K562 (cell line): ENCODE measurements at regions not wholly inside any gene's neighbourhood (a gene's known extent, or its start where the extent isn't known, plus 50 kb on each side); places are given as distances from the start of the nearest gene placed in this dataset.

Source experiments
- ATAC-seq: fragments of 200-7000 bp; cut with Tn5 transposase; 3 replicates; pipeline ENCODE4 v1.9.1; 2020; ENCODE audit warnings: moderate library complexity
- BruUV-seq: library from RNA; stranded (reverse); fragments of 400-500 nt; replicated peaks from 2 replicates; lab custom pipeline; 2021; lab: Mats Ljungman, UMichigan
- CTCF ChIA-PET: fragments of 300-600 bp; formaldehyde crosslinking; extraction: SDS; loops from one replicate; lab custom pipeline; 2021; ENCODE audit warnings: low intra/inter-chr PET ratio; lab: Yijun Ruan, JAX
- POLR2A ChIA-PET: fragments of 300-600, 350-650 bp; sonication (Branson Sonifier 250); formaldehyde crosslinking; extraction: SDS; loops from one replicate; lab custom pipeline; 2021; ENCODE audit warnings: antibody characterized with exemption, inconsistent platforms; lab: Yijun Ruan, JAX
- DNase-seq, 4 experiments: peaks; one replicate each; pipeline versions ENCODE4 v3.0.0 to v3.0.0-alpha.2; 2011 to 2018; ENCODE audit warnings: low spot score in 3 of 4, mixed read lengths in 3 of 4; ENCODE audit errors: extremely low read depth in 1 of 4
- FAIRE-seq: peaks from 2 replicates; lab custom pipeline; 2011; peaks lifted over from hg19 to GRCh38; lab: Jason Lieb, UNC
- H2AFZ ChIP-seq: 2 replicates; pipeline ENCODE4 v1.6.0; 2011; ENCODE audit warnings: low read depth, low read length, control low read depth, inconsistent platforms
- H3K27ac ChIP-seq: fragments of 200-600 bp; 3 replicates; pipeline ENCODE4 v1.8.0; 2011; ENCODE audit warnings: low read depth, mild to moderate bottlenecking, control low read depth, inconsistent platforms, low read length, moderate library complexity, mixed read lengths; ENCODE audit errors: extremely low read depth
- H3K27me3 ChIP-seq, 2 experiments: fragments of 300-600 bp in 1 of 2; 2 replicates in 1 of 2; 3 replicates in 1 of 2; pipeline versions ENCODE4 v1.6.0 to v1.8.0; 2011; ENCODE audit warnings: inconsistent platforms in 2 of 2, low read length in 2 of 2, mild to moderate bottlenecking in 1 of 2, mixed read lengths in 1 of 2, moderate library complexity in 1 of 2; ENCODE audit not compliant: control insufficient read depth in 2 of 2, insufficient read depth in 2 of 2
- H3K36me3 ChIP-seq: fragments of 300-600 bp; 3 replicates; pipeline ENCODE4 v1.8.0; 2011; ENCODE audit warnings: mild to moderate bottlenecking, low read length, inconsistent platforms; ENCODE audit not compliant: control insufficient read depth, insufficient read depth
- H3K4me1 ChIP-seq, 2 experiments: fragments of 200-600 bp in 1 of 2; replicated peaks in 1 of 2; 2 replicates in 1 of 2; 3 replicates in 1 of 2; pipeline versions ENCODE4 v1.5.1 to v1.8.0; 2011; ENCODE audit warnings: inconsistent platforms in 2 of 2, low read length in 2 of 2, mild to moderate bottlenecking in 1 of 2, mixed read lengths in 1 of 2, moderate library complexity in 1 of 2; ENCODE audit not compliant: control insufficient read depth in 2 of 2, insufficient read depth in 2 of 2
- H3K4me2 ChIP-seq: 2 replicates; pipeline ENCODE4 v1.6.1; 2011; ENCODE audit warnings: low read length, control low read depth, inconsistent platforms, mixed read lengths; ENCODE audit not compliant: insufficient read depth
- H3K4me3 ChIP-seq: fragments of 200-600 bp; sonication (generic), shearing (Covaris generic); 2 replicates; pipeline ENCODE4 v1.5.1; 2016; ENCODE audit warnings: control low read depth, inconsistent platforms
- H3K79me2 ChIP-seq: fragments of 200-600 bp; 3 replicates; pipeline ENCODE4 v1.8.0; 2011; ENCODE audit warnings: low read length, inconsistent platforms; ENCODE audit not compliant: control insufficient read depth, insufficient read depth
- H3K9ac ChIP-seq, 2 experiments: 2 replicates each; pipeline versions ENCODE4 v1.6.0 to v1.6.1; 2011; ENCODE audit warnings: low read depth in 2 of 2, low read length in 2 of 2, control low read depth in 1 of 2, inconsistent platforms in 1 of 2, mild to moderate bottlenecking in 1 of 2, mixed read lengths in 1 of 2; ENCODE audit not compliant: insufficient read depth in 1 of 2
- H3K9me1 ChIP-seq: one replicate; pipeline ENCODE4 v1.6.0; 2011; ENCODE audit warnings: inconsistent platforms, mild to moderate bottlenecking, low read length, moderate library complexity; ENCODE audit not compliant: control insufficient read depth, insufficient read depth
- H3K9me3 ChIP-seq: replicated peaks from 2 replicates; pipeline ENCODE4 v1.5.1; 2011; ENCODE audit warnings: low read depth, low read length, inconsistent platforms; ENCODE audit not compliant: control insufficient read depth, insufficient read depth
- H4K20me1 ChIP-seq: replicated peaks from 2 replicates; pipeline ENCODE4 v1.6.1; 2011; ENCODE audit warnings: low read length, inconsistent platforms, mixed read lengths; ENCODE audit not compliant: control insufficient read depth, insufficient read depth
- CCAR2 ChIP-seq: fragments of 200-400 bp; formaldehyde crosslinking; IDR thresholded peaks from 2 replicates; pipeline ENCODE4 v1.6.1; 2017; ENCODE audit warnings: mild to moderate bottlenecking, low read depth, low read length
- EHMT2 ChIP-seq: fragments of 450-650 bp; IDR thresholded peaks from 2 replicates; pipeline ENCODE4 v1.6.1; 2018; ENCODE audit warnings: antibody characterized with exemption
- FOXJ3 ChIP-seq: sonication (generic); formaldehyde crosslinking; IDR thresholded peaks from 2 replicates; pipeline ENCODE4 v1.4.0; 2020; ENCODE audit warnings: mild to moderate bottlenecking, missing genetic modification reagents
- HMGN3 ChIP-seq: IDR thresholded peaks from 2 replicates; pipeline ENCODE4 v1.6.1; 2011; ENCODE audit warnings: borderline replicate concordance, low read depth, mild to moderate bottlenecking, mixed read lengths, low read length; ENCODE audit not compliant: insufficient read length; ENCODE audit errors: extremely low read depth
- MCM7 ChIP-seq, 2 experiments: fragments of 450-650 bp; IDR thresholded peaks; 2 replicates each; pipeline ENCODE4 v1.6.1; 2016 to 2018
- NCOR1 ChIP-seq: fragments of 450-650 bp; IDR thresholded peaks from 2 replicates; pipeline ENCODE4 v1.6.1; 2016; ENCODE audit warnings: mild to moderate bottlenecking, moderate library complexity
- PHB2 ChIP-seq: fragments of 450-650 bp; IDR thresholded peaks from 2 replicates; pipeline ENCODE4 v1.6.1; 2017; ENCODE audit warnings: low read depth
- RBM17 ChIP-seq: fragments of 200-400 bp; formaldehyde crosslinking; IDR thresholded peaks from 2 replicates; pipeline ENCODE4 v1.6.1; 2017; ENCODE audit warnings: low read depth, mild to moderate bottlenecking, low read length, borderline replicate concordance
- RFX5 ChIP-seq: IDR thresholded peaks from 2 replicates; pipeline ENCODE4 v1.6.1; 2011; ENCODE audit warnings: low read depth, mild to moderate bottlenecking, improper control_type of control experiment, low read length
- SAFB2 ChIP-seq: fragments of 200-400 bp; formaldehyde crosslinking; IDR thresholded peaks from 2 replicates; pipeline ENCODE4 v1.6.1; 2018; ENCODE audit warnings: borderline replicate concordance, low read length, low read depth, moderate library complexity; ENCODE audit not compliant: severe bottlenecking
- SMARCA5 ChIP-seq: fragments of 450-650 bp; IDR thresholded peaks from 2 replicates; pipeline ENCODE4 v1.6.1; 2016
- WGBS: fragments of 100-300 bp; shearing (Covaris generic); methylation state at CpG from one replicate; pipeline ENCODE4 v1.1.6; 2016; ENCODE audit warnings: low coverage, mixed read lengths; ENCODE audit not compliant: insufficient coverage; ENCODE audit errors: missing lambda C conversion rate; 5-methylcytosine and 5-hydroxymethylcytosine counted together
- in situ Hi-C: fragments of 300-500 bp; cut with MboI; formaldehyde crosslinking; loops from 4 replicates; pipeline ENCODE4 v1.15.0; 2018; ENCODE audit warnings: inconsistent platforms, mixed read lengths
- intact Hi-C: fragments of 100-400 bp; cut with micrococcal nuclease; formaldehyde crosslinking; loops from 2 replicates; pipeline ENCODE4 v1.14.2; 2022
- TF ChIP-seq, protein P1 (sequence below): sonication (generic); IDR thresholded peaks from 2 replicates; pipeline ENCODE4 v1.6.1; 2016

DNA sequence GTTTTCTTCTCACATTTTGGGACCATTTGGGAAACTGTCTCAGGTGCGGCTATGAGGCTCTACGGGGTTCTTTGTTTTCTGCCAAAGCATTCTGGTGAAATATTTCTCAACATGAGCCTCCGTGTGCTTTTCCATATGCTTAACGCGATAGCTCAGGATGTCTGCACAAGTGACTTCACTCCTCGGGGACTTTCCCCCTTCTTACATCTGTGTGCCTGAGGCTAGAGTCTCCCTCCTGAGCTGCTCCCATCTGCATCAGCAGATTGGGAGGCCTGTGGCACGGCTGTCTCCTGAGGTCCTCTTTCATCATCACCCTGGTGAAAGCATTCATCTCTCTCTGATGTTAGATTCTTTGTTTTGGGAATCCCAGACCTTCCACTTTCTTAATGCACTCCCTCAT is 1190.9 kb downstream of the TYW1 start:
- Histone ChIP-seq H3K9me3 (no peaks in the 10 kb centered on the region), H3K79me2 (no peaks in the 10 kb centered on the region), H3K27me3 (peaks cover 0 to 13% of the 10 kb centered on the region in 2 experiments; a peak in 2 of 5 replicates), H3K27ac (no peak overlapping the region), H3K9ac (no peak overlapping the region), H3K36me3 (no peaks in the 10 kb centered on the region), H3K4me2 (no peak overlapping the region), H3K9me1 (no peaks in the 10 kb centered on the region), H4K20me1 (no peaks in the 10 kb centered on the region), H3K4me3 (no peak overlapping the region), H2AFZ (no peak overlapping the region), H3K4me1 (no peaks in the 10 kb centered on the region)
- intact Hi-C loops (no loop called here), in situ Hi-C loops (no loop called here)
- ATAC-seq = no peak
- CTCF ChIA-PET = no interaction called here
- TF ChIP-seq PHB2 = no peak
- TF ChIP-seq, protein P1, sequence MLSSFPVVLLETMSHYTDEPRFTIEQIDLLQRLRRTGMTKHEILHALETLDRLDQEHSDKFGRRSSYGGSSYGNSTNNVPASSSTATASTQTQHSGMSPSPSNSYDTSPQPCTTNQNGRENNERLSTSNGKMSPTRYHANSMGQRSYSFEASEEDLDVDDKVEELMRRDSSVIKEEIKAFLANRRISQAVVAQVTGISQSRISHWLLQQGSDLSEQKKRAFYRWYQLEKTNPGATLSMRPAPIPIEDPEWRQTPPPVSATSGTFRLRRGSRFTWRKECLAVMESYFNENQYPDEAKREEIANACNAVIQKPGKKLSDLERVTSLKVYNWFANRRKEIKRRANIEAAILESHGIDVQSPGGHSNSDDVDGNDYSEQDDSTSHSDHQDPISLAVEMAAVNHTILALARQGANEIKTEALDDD = no peak
- TF ChIP-seq RFX5 = no peak
- TF ChIP-seq HMGN3 = no peak
- no peak for TF ChIP-seq CCAR2
- no peak for TF ChIP-seq MCM7 (IDR thresholded peaks at IDR 0.05)
- no peak for TF ChIP-seq RBM17
- TF ChIP-seq SMARCA5 = no peak
- no peak for TF ChIP-seq FOXJ3 (CRISPR knock-in tag)
- TF ChIP-seq NCOR1 = no peak
- no peak for TF ChIP-seq EHMT2
- no peak for TF ChIP-seq SAFB2
- POLR2A ChIA-PET = interaction anchor here (1.0 kb wide), 1 partner anchor 23 kb away, joined by 3 read pairs; no protein-coding TSS in a partner anchor
- DNase-seq = no peak
- BruUV-seq = no TSS peak
- WGBS = 0% methylated on average over 7 of the region's 7 CpGs
- FAIRE-seq = no peak
